ENCODE measurements at regions not wholly inside any gene's neighbourhood (a gene's known extent, or its start where the extent isn't known, plus 50 kb on each side); places are given as distances from the start of the nearest gene placed in this dataset.

DNA sequence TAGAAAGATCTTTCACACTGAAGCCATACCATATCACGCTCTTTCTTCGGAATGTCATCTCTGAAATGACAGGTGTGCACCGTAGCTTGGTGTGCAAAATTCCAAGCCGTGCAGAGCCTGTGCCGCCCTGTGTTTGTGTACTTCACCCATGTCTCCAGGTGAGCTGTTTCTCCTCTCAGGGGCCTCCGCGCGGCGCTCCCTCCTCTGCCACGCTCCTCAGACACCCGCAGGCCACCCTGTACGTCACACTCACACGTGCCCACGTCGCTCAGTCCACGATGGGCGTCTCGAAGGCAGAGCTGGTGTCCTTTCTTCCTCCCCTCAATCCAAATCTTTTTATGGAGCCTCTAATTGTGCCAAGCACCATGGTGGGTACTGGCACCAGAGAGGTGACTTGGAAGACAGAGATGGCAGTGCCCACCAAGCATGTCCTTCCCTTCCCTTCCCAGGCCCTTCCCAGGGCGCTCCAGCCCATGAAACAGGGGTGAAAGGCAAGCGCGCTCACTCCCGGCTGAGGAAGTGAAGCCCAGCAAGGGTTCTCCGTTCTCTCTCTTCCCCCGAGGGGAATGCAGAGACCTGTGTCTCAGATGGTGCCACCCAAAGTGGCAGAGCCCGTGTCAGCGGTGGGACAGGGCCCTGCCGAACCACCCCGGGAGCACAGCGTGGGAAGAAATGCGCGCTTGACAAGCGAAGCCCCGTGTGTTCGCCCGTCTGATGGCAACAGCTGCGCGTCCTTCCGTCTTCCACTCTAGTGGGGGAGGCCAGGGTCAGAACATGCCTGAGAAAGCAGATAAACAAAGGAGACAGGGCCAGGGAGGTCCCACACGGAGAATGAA, 292.5 kb upstream of the SHH start:
- no peaks in the 10 kb centered on the region for H3K27me3 ChIP-seq
- no peaks in the 10 kb centered on the region for H3K9me3 ChIP-seq
- H3K36me3 ChIP-seq = no peaks in the 10 kb centered on the region
- no peak for DNase-seq
- no peak overlapping the region for H3K27ac ChIP-seq
- no peak for TF ChIP-seq POLR2A (IDR thresholded peaks at IDR 0.05)
- TF ChIP-seq, protein P1, sequence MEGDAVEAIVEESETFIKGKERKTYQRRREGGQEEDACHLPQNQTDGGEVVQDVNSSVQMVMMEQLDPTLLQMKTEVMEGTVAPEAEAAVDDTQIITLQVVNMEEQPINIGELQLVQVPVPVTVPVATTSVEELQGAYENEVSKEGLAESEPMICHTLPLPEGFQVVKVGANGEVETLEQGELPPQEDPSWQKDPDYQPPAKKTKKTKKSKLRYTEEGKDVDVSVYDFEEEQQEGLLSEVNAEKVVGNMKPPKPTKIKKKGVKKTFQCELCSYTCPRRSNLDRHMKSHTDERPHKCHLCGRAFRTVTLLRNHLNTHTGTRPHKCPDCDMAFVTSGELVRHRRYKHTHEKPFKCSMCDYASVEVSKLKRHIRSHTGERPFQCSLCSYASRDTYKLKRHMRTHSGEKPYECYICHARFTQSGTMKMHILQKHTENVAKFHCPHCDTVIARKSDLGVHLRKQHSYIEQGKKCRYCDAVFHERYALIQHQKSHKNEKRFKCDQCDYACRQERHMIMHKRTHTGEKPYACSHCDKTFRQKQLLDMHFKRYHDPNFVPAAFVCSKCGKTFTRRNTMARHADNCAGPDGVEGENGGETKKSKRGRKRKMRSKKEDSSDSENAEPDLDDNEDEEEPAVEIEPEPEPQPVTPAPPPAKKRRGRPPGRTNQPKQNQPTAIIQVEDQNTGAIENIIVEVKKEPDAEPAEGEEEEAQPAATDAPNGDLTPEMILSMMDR (IDR thresholded peaks at IDR 0.05) = no peak
- H3K4me3 ChIP-seq (replicated peaks in 1 of 3) = no peak overlapping the region
- WGBS, 2 donors = 92 to 96% methylated on average over 39 of the region's 39 CpGs
- intact Hi-C loops (cut with DNase I) = no loop called here
- H3K4me1 ChIP-seq = no peaks in the 10 kb centered on the region

DNA sequence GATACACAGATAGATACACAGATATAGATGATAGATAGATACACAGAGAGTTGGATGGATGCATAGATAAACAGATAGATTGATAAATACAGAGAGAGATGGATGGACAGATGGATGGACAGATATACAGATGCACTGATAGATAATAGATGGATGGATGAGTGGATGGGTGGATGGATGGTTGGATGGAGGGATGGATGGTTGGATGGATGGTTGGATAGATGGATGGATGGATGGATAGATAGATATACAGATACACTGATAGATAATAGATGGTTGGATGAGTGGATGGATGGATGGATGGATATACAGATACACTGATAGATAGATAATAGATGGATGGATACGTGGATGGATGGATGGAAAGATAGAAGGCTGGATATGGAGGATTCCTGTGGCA, 290.0 kb upstream of the SHH start:
- no peak for TF ChIP-seq POLR2A (IDR thresholded peaks at IDR 0.05)
- TF ChIP-seq, protein P1 (IDR thresholded peaks at IDR 0.05) = no peak
- no peak overlapping the region for H3K4me3 ChIP-seq (replicated peaks in 1 of 3)
- no peaks in the 10 kb centered on the region for H3K27me3 ChIP-seq
- no peaks in the 10 kb centered on the region for H3K36me3 ChIP-seq
- 91 to 93% methylated on average over 1 of the region's 1 CpG for WGBS, 2 donors
- no peak overlapping the region for H3K27ac ChIP-seq
- no peak for DNase-seq
- intact Hi-C loops (cut with DNase I) = no loop called here
- H3K9me3 ChIP-seq = no peaks in the 10 kb centered on the region
- H3K4me1 ChIP-seq = no peaks in the 10 kb centered on the region

- Histone ChIP-seq H3K27ac (no peak overlapping the region), H3K4me3 (replicated peaks in 1 of 3) (no peak overlapping the region), H3K4me1 (peaks cover 0 to 4% of the 10 kb centered on the region in 2 donors), H3K27me3 (no peaks in the 10 kb centered on the region), H3K9me3 (no peaks in the 10 kb centered on the region), H3K36me3 (no peaks in the 10 kb centered on the region)
- DNase-seq = no peak
- WGBS, 2 donors = 95 to 97% methylated on average over 6 of the region's 6 CpGs
- TF ChIP-seq, protein P1 (IDR thresholded peaks at IDR 0.05) = no peak
- no peak for TF ChIP-seq POLR2A (IDR thresholded peaks at IDR 0.05)
- intact Hi-C loops (cut with DNase I) = no loop called here
These were observed 289.1 kb upstream of the SHH start for GRCh38 chr7:156101355-156101754.

DNA sequence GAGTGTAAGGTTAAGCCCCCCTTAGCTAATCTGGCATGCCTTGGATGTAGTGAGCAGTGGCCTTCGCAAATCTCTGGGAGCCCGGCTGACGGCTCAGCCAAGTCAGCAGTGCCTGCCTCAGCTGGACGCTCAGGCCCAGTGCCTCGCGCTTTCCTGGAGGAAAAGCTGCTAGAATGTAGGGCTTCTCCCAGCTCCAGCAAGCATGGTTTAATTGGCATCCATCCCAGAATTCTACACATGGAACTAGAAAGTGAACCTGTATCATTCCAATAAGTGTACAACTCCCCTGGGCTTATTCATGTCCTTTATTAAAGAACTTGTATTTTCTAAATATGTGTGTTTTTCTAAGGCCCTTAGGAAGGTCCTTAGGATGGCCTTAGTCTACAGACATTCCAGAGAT, 287.8 kb upstream of the SHH start:
- H3K36me3 ChIP-seq = no peaks in the 10 kb centered on the region
- H3K4me1 ChIP-seq = peaks cover 0 to 15% of the 10 kb centered on the region in 2 donors
- TF ChIP-seq, protein P1 (IDR thresholded peaks at IDR 0.05) = no peak
- no peak for TF ChIP-seq POLR2A (IDR thresholded peaks at IDR 0.05)
- no peaks in the 10 kb centered on the region for H3K27me3 ChIP-seq
- no peaks in the 10 kb centered on the region for H3K9me3 ChIP-seq
- H3K27ac ChIP-seq = no peak overlapping the region
- intact Hi-C loops (cut with DNase I) = no loop called here
- DNase-seq = peak; percentile 9 to 20
- H3K4me3 ChIP-seq (replicated peaks in 1 of 3) = no peak overlapping the region
- WGBS, 2 donors = 47 to 56% methylated on average over 5 to 6 of the region's 6 CpGs

- 87 to 88% methylated on average over 10 of the region's 10 CpGs for WGBS, 2 donors
- DNase-seq = no peak
- Histone ChIP-seq H3K9me3 (no peaks in the 10 kb centered on the region), H3K36me3 (no peaks in the 10 kb centered on the region), H3K4me1 (peaks cover 0 to 15% of the 10 kb centered on the region in 2 donors), H3K27me3 (no peaks in the 10 kb centered on the region), H3K4me3 (replicated peaks in 1 of 3) (no peak overlapping the region), H3K27ac (no peak overlapping the region)
- intact Hi-C loops (cut with DNase I) = no loop called here
- TF ChIP-seq, protein P1 (IDR thresholded peaks at IDR 0.05) = no peak
These were observed 286.8 kb upstream of the SHH start for GRCh38 chr7:156099085-156099484.

Data from thyroid gland (tissue), 4 donors.